Spleen (tissue), 7 donors: ENCODE measurements at regions not wholly inside any gene's neighbourhood (a gene's known extent, or its start where the extent isn't known, plus 50 kb on each side); places are given as distances from the start of the nearest gene placed in this dataset.

Source experiments
- POLR2A ChIP-seq, 3 donors: fragments of 450-650 bp; IDR thresholded peaks; one replicate each; pipeline ENCODE4 v1.5.1; 2017; ENCODE audit warnings: antibody characterized with exemption in 3 of 3, mild to moderate bottlenecking in 1 of 3
- POLR2AphosphoS5 ChIP-seq, 3 donors: sonication (generic); formaldehyde crosslinking; IDR thresholded peaks; one replicate each; pipeline ENCODE4 v1.5.1; 2017; ENCODE audit warnings: antibody characterized with exemption in 3 of 3
- TF ChIP-seq, protein P1 (sequence below), 11 experiments: fragments of 200-600 bp in 7 of 11; fragments of 450-650 bp in 4 of 11; sonication (generic) in 4 of 11; IDR thresholded peaks in 8 of 11; conservative IDR thresholded peaks in 3 of 11; 1 replicate in 7 of 11; 2 replicates in 4 of 11; pipeline versions ENCODE4 v1.4.0 to v1.8.0; 2016 to 2021; ENCODE audit warnings: antibody characterized with exemption in 11 of 11, inconsistent platforms in 4 of 11, mild to moderate bottlenecking in 1 of 11
- donor health status: DM: no; HTN: no; CAD: no; lungs with moderate emphysema.
- donor health status: DM: no; HTN: no; CAD: no.
- donor health status: DM: no; HTN: no; CAD: no.

DNA sequence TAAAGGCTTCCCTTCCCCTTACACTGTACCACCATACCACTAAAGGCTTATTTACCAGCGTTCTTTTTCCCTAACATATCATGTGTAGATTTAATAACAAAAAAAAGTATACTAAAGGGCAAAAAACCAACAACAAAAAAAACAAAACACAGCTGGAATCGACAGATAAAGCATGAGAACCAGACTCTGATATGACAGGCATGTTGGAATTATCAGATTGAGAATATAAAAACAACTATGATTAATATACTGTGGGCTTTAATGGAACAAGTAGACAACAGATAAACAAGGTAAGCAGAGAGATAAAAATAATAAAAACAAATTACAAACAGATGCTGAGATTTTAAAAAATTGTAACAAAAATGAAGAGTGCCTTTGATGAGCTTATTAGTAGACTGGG, 754.1 kb upstream of the MDGA2 start:
- TF ChIP-seq POLR2A (IDR thresholded peaks at IDR 0.05) (no peak), POLR2AphosphoS5 (IDR thresholded peaks at IDR 0.05) (no peak)
- TF ChIP-seq, protein P1, sequence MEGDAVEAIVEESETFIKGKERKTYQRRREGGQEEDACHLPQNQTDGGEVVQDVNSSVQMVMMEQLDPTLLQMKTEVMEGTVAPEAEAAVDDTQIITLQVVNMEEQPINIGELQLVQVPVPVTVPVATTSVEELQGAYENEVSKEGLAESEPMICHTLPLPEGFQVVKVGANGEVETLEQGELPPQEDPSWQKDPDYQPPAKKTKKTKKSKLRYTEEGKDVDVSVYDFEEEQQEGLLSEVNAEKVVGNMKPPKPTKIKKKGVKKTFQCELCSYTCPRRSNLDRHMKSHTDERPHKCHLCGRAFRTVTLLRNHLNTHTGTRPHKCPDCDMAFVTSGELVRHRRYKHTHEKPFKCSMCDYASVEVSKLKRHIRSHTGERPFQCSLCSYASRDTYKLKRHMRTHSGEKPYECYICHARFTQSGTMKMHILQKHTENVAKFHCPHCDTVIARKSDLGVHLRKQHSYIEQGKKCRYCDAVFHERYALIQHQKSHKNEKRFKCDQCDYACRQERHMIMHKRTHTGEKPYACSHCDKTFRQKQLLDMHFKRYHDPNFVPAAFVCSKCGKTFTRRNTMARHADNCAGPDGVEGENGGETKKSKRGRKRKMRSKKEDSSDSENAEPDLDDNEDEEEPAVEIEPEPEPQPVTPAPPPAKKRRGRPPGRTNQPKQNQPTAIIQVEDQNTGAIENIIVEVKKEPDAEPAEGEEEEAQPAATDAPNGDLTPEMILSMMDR (IDR thresholded peaks at IDR 0.05 in 8 of 11, conservative IDR thresholded peaks at IDR 0.05 in 3 of 11): no peak
